ENCODE measurements at regions not wholly inside any gene's neighbourhood (a gene's known extent, or its start where the extent isn't known, plus 50 kb on each side); places are given as distances from the start of the nearest gene placed in this dataset.

GRCh38 chr14:85811340-85811739 lies 281.4 kb downstream of the FLRT2 start:
- H3K36me3 ChIP-seq, result no peaks in the 10 kb centered on the region
- H3K27ac ChIP-seq, result no peak overlapping the region
- H3K4me3 ChIP-seq, result no peak overlapping the region
- H3K9me3 ChIP-seq (replicated peaks), result no peaks in the 10 kb centered on the region
- H3K27me3 ChIP-seq (replicated peaks), result no peaks in the 10 kb centered on the region
- H3K4me1 ChIP-seq (replicated peaks), result no peaks in the 10 kb centered on the region
- no peak for DNase-seq (ENCODE audit: low read depth in 1 of 2, low spot score in 2 of 2)

- H3K36me3 ChIP-seq, result no peaks in the 10 kb centered on the region
- no peak overlapping the region for H3K27ac ChIP-seq
- H3K4me3 ChIP-seq, result no peak overlapping the region
- DNase-seq (ENCODE audit: low read depth in 1 of 2, low spot score in 2 of 2), result no peak
- no peaks in the 10 kb centered on the region for H3K27me3 ChIP-seq (replicated peaks)
- no peaks in the 10 kb centered on the region for H3K9me3 ChIP-seq (replicated peaks)
- no peaks in the 10 kb centered on the region for H3K4me1 ChIP-seq (replicated peaks)
Measured at GRCh38 chr14:85799668-85800067, 269.7 kb downstream of the FLRT2 start.

GRCh38 chr14:85798856-85799255 lies 268.9 kb downstream of the FLRT2 start:
- H3K9me3 ChIP-seq (replicated peaks), result no peaks in the 10 kb centered on the region
- no peaks in the 10 kb centered on the region for H3K27me3 ChIP-seq (replicated peaks)
- H3K27ac ChIP-seq, result no peak overlapping the region
- H3K4me3 ChIP-seq, result no peak overlapping the region
- no peaks in the 10 kb centered on the region for H3K36me3 ChIP-seq
- H3K4me1 ChIP-seq (replicated peaks), result no peaks in the 10 kb centered on the region
- DNase-seq (ENCODE audit: low read depth in 1 of 2, low spot score in 2 of 2), result no peak

- Histone ChIP-seq H3K9me3 (replicated peaks) (no peaks in the 10 kb centered on the region), H3K4me1 (replicated peaks) (no peaks in the 10 kb centered on the region), H3K27ac (no peak overlapping the region), H3K4me3 (no peak overlapping the region), H3K36me3 (no peaks in the 10 kb centered on the region), H3K27me3 (replicated peaks) (no peaks in the 10 kb centered on the region)
- DNase-seq (ENCODE audit: low read depth in 1 of 2, low spot score in 2 of 2), result no peak
Measured at GRCh38 chr14:85793533-85793932, 263.6 kb downstream of the FLRT2 start.

- Histone ChIP-seq H3K36me3 (no peaks in the 10 kb centered on the region), H3K4me1 (replicated peaks) (no peaks in the 10 kb centered on the region), H3K27me3 (replicated peaks) (no peaks in the 10 kb centered on the region), H3K9me3 (replicated peaks) (no peaks in the 10 kb centered on the region), H3K27ac (no peak overlapping the region), H3K4me3 (no peak overlapping the region)
- DNase-seq (ENCODE audit: low read depth in 1 of 2, low spot score in 2 of 2), result no peak
Measured at GRCh38 chr14:85789506-85789905, 259.6 kb downstream of the FLRT2 start.

GRCh38 chr14:85788470-85789233 lies 258.7 kb downstream of the FLRT2 start:
- no peaks in the 10 kb centered on the region for H3K36me3 ChIP-seq
- H3K27me3 ChIP-seq (replicated peaks), result no peaks in the 10 kb centered on the region
- DNase-seq (ENCODE audit: low read depth in 1 of 2, low spot score in 2 of 2), result no peak
- no peaks in the 10 kb centered on the region for H3K9me3 ChIP-seq (replicated peaks)
- no peak overlapping the region for H3K27ac ChIP-seq
- H3K4me1 ChIP-seq (replicated peaks), result no peaks in the 10 kb centered on the region
- H3K4me3 ChIP-seq, result no peak overlapping the region

- Histone ChIP-seq H3K4me3 (no peak overlapping the region), H3K36me3 (no peaks in the 10 kb centered on the region), H3K4me1 (replicated peaks) (no peaks in the 10 kb centered on the region), H3K9me3 (replicated peaks) (no peaks in the 10 kb centered on the region), H3K27me3 (replicated peaks) (no peaks in the 10 kb centered on the region), H3K27ac (no peak overlapping the region)
- DNase-seq (ENCODE audit: low read depth in 1 of 2, low spot score in 2 of 2), result no peak
Measured at GRCh38 chr14:85766295-85766694, 236.4 kb downstream of the FLRT2 start.

GRCh38 chr14:85764822-85765221 lies 234.9 kb downstream of the FLRT2 start:
- Histone ChIP-seq H3K4me3 (no peak overlapping the region), H3K4me1 (replicated peaks) (no peaks in the 10 kb centered on the region), H3K27ac (no peak overlapping the region), H3K36me3 (no peaks in the 10 kb centered on the region), H3K27me3 (replicated peaks) (no peaks in the 10 kb centered on the region), H3K9me3 (replicated peaks) (no peaks in the 10 kb centered on the region)
- DNase-seq (ENCODE audit: low read depth in 1 of 2, low spot score in 2 of 2), result no peak

- Histone ChIP-seq H3K27ac (no peak overlapping the region), H3K36me3 (no peaks in the 10 kb centered on the region), H3K9me3 (replicated peaks) (no peaks in the 10 kb centered on the region), H3K4me1 (replicated peaks) (no peaks in the 10 kb centered on the region), H3K4me3 (no peak overlapping the region), H3K27me3 (replicated peaks) (no peaks in the 10 kb centered on the region)
- DNase-seq (ENCODE audit: low read depth in 1 of 2, low spot score in 2 of 2), result no peak
Measured at GRCh38 chr14:85762526-85762925, 232.6 kb downstream of the FLRT2 start.

GRCh38 chr14:85752175-85752574 lies 222.2 kb downstream of the FLRT2 start:
- H3K4me3 ChIP-seq, result no peak overlapping the region
- no peak overlapping the region for H3K27ac ChIP-seq
- no peaks in the 10 kb centered on the region for H3K36me3 ChIP-seq
- no peaks in the 10 kb centered on the region for H3K4me1 ChIP-seq (replicated peaks)
- H3K27me3 ChIP-seq (replicated peaks), result no peaks in the 10 kb centered on the region
- DNase-seq (ENCODE audit: low read depth in 1 of 2, low spot score in 2 of 2), result no peak
- no peaks in the 10 kb centered on the region for H3K9me3 ChIP-seq (replicated peaks)

GRCh38 chr14:85744573-85744972 lies 214.6 kb downstream of the FLRT2 start:
- H3K27me3 ChIP-seq (replicated peaks), result no peaks in the 10 kb centered on the region
- no peak for DNase-seq (ENCODE audit: low read depth in 1 of 2, low spot score in 2 of 2)
- no peak overlapping the region for H3K27ac ChIP-seq
- no peak overlapping the region for H3K4me3 ChIP-seq
- H3K4me1 ChIP-seq (replicated peaks), result no peaks in the 10 kb centered on the region
- no peaks in the 10 kb centered on the region for H3K36me3 ChIP-seq
- H3K9me3 ChIP-seq (replicated peaks), result no peaks in the 10 kb centered on the region

- Histone ChIP-seq H3K36me3 (no peaks in the 10 kb centered on the region), H3K27me3 (replicated peaks) (no peaks in the 10 kb centered on the region), H3K27ac (no peak overlapping the region), H3K4me1 (replicated peaks) (no peaks in the 10 kb centered on the region), H3K9me3 (replicated peaks) (no peaks in the 10 kb centered on the region), H3K4me3 (no peak overlapping the region)
- DNase-seq (ENCODE audit: low read depth in 1 of 2, low spot score in 2 of 2), result no peak
Measured at GRCh38 chr14:85732031-85732430, 202.1 kb downstream of the FLRT2 start.

GRCh38 chr14:85731186-85731585 lies 201.2 kb downstream of the FLRT2 start:
- DNase-seq (ENCODE audit: low read depth in 1 of 2, low spot score in 2 of 2), result no peak
- Histone ChIP-seq H3K27me3 (replicated peaks) (no peaks in the 10 kb centered on the region), H3K9me3 (replicated peaks) (no peaks in the 10 kb centered on the region), H3K4me3 (no peak overlapping the region), H3K4me1 (replicated peaks) (no peaks in the 10 kb centered on the region), H3K36me3 (no peaks in the 10 kb centered on the region), H3K27ac (no peak overlapping the region)

- no peak for DNase-seq (ENCODE audit: low read depth in 1 of 2, low spot score in 2 of 2)
- no peak overlapping the region for H3K27ac ChIP-seq
- no peaks in the 10 kb centered on the region for H3K9me3 ChIP-seq (replicated peaks)
- H3K4me1 ChIP-seq (replicated peaks), result no peaks in the 10 kb centered on the region
- H3K4me3 ChIP-seq, result no peak overlapping the region
- no peaks in the 10 kb centered on the region for H3K27me3 ChIP-seq (replicated peaks)
- no peaks in the 10 kb centered on the region for H3K36me3 ChIP-seq
Measured at GRCh38 chr14:85728476-85729065, 198.6 kb downstream of the FLRT2 start.

GRCh38 chr14:85714069-85714468 lies 184.1 kb downstream of the FLRT2 start:
- Histone ChIP-seq H3K36me3 (no peaks in the 10 kb centered on the region), H3K4me1 (replicated peaks) (no peaks in the 10 kb centered on the region), H3K27ac (no peak overlapping the region), H3K9me3 (replicated peaks) (no peaks in the 10 kb centered on the region), H3K27me3 (replicated peaks) (no peaks in the 10 kb centered on the region), H3K4me3 (no peak overlapping the region)
- no peak for DNase-seq (ENCODE audit: low read depth in 1 of 2, low spot score in 2 of 2)
